ENCODE measurements at regions not wholly inside any gene's neighbourhood (a gene's known extent, or its start where the extent isn't known, plus 50 kb on each side); places are given as distances from the start of the nearest gene placed in this dataset.

GRCh38 chr2:120404941-120405758, 59.2 kb downstream of the INHBB start:
- no peak for ATAC-seq
- no peaks in the 10 kb centered on the region for H3K79me2 ChIP-seq (replicated peaks; ENCODE audit: insufficient read depth)
- no peaks in the 10 kb centered on the region for H3K4me1 ChIP-seq (ENCODE audit: insufficient read depth)
- no peak overlapping the region for H3K27ac Mint-ChIP-seq
- H4K20me1 ChIP-seq (replicated peaks; ENCODE audit: insufficient read depth) = no peaks in the 10 kb centered on the region
- H3K4me1 Mint-ChIP-seq = no peaks in the 10 kb centered on the region
- no peak overlapping the region for H3K4me2 ChIP-seq
- H3K4me3 ChIP-seq = no peak overlapping the region
- H3K4me3 Mint-ChIP-seq = no peak overlapping the region
- H3K27me3 Mint-ChIP-seq (ENCODE audit: insufficient read depth, low read depth, poor library complexity) = peaks cover 9% of the 10 kb centered on the region
- H3K9me2 ChIP-seq (ENCODE audit: insufficient read depth) = no peaks in the 10 kb centered on the region
- H3K27me3 ChIP-seq (ENCODE audit: insufficient read depth) = no peaks in the 10 kb centered on the region
- H3K36me3 Mint-ChIP-seq (ENCODE audit: low read depth) = peaks cover 2% of the 10 kb centered on the region; the same call in 1 of the 3 replicates
- H3K27ac ChIP-seq (ENCODE audit: low read depth) = no peak overlapping the region
- peaks cover 3% of the 10 kb centered on the region; the same call in 1 of the 3 replicates for H3K9me3 Mint-ChIP-seq
- TF ChIP-seq JUNB (IDR thresholded peaks at IDR 0.05; ENCODE audit: unreplicated experiment) = no peak
- no peak for TF ChIP-seq STAT1 (IDR thresholded peaks at IDR 0.05; ENCODE audit: unreplicated experiment)
- TF ChIP-seq POLR2AphosphoS5 (IDR thresholded peaks at IDR 0.05; ENCODE audit: low read depth) = no peak
- TF ChIP-seq CREB1 (CRISPR knock-in tag; IDR thresholded peaks at IDR 0.05; ENCODE audit: low read depth) = no peak
- TF ChIP-seq ZNF114 (CRISPR knock-in tag; IDR thresholded peaks at IDR 0.05) = no peak
- TF ChIP-seq ZNF331 (CRISPR knock-in tag; IDR thresholded peaks at IDR 0.05; ENCODE audit: low read depth) = no peak
- no peak for TF ChIP-seq ZNF462 (CRISPR knock-in tag; IDR thresholded peaks at IDR 0.05)
- TF ChIP-seq NANOG (IDR thresholded peaks at IDR 0.05; ENCODE audit: borderline replicate concordance) = no peak
- no peak for TF ChIP-seq REST (IDR thresholded peaks at IDR 0.05; ENCODE audit: unreplicated experiment)
- no peak for TF ChIP-seq EZH2 (IDR thresholded peaks at IDR 0.05; ENCODE audit: low read depth, unreplicated experiment)
- no peak for TF ChIP-seq CTCF (conservative IDR thresholded peaks at IDR 0.05; ENCODE audit: low read depth in 2 of 2)
- no peak for TF ChIP-seq EZH2phosphoT487 (IDR thresholded peaks at IDR 0.05; ENCODE audit: unreplicated experiment)
- TF ChIP-seq ETS1 (IDR thresholded peaks at IDR 0.05) = no peak
- DNase-seq (ENCODE audit: low spot score) = no peak
- no peaks in the 10 kb centered on the region for H3F3A ChIP-seq (replicated peaks; ENCODE audit: low read depth)
- H2AFZ ChIP-seq = no peak overlapping the region
- no peaks in the 10 kb centered on the region for H3K36me3 ChIP-seq (ENCODE audit: insufficient read depth)
